Renal pelvis (tissue), 1 donor: ENCODE measurements at regions not wholly inside any gene's neighbourhood (a gene's known extent, or its start where the extent isn't known, plus 50 kb on each side); places are given as distances from the start of the nearest gene placed in this dataset.
A peak's percentile ranks its signal among the peaks of the same experiment; 100 is the strongest.
"Not testable (repeated sequence)": the region's sequence is repeated elsewhere in the genome, so short reads cannot be mapped to it uniquely, and the experiment has no call there.

ENCODE experiments used
- DNase-seq: peaks from one replicate; pipeline ENCODE4 v3.0.0-alpha.2; 2013

DNA sequence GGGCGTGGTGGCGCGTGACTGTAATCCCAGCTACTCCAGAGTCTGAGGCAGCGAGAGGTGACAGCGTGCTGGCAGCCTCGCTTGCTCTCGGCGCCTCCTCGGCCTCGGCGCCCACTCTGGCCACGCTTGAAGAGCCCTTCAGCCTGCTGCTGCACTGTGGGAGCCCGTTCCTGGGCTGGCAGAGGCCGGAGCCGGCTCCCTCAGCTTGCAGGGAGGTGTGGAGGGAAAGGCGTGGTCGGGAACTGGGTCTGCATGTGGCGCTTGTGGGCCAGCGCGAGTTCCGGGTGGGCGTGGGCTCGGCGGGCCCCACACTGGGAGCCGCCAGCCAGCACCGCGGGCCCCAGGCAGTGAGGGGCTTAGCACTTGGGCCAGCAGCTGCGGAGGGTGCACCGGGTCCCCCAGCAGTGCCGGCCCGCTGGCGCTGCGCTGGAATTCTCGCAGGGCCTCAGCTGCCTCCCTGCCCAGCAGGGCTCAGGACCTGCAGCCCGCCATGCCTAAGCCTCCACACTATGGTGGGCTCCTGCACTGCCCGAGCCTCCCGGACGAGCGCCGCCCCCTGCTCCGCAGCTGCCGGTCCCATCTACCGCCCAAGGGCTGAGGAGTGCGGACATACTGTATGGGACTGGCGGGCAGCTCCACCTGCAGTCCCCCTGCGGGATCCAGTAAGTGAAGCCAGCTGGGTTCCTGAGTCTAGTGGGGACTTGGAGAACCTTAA is 1093.3 kb upstream of the CDH8 start:
- no peak for DNase-seq

DNA sequence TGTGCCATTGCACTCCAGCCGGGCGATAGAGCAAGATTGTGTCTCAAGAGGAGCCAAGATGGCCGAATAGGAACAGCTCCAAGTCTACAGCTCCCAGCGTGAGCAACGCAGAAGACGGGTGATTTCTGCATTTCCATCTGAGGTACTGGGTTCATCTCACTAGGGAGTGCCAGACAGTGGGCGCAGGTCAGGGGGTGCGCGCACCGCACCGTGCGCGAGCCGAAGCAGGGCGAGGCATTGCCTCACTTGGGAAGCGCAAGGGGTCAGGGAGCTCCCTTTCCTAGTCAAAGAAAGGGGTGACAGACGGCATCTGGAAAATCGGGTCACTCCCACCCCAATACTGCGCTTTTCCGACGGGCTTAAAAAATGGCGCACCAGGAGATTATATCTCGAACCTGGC is 1083.7 kb upstream of the CDH8 start:
- not testable (repeated sequence) for DNase-seq

DNA sequence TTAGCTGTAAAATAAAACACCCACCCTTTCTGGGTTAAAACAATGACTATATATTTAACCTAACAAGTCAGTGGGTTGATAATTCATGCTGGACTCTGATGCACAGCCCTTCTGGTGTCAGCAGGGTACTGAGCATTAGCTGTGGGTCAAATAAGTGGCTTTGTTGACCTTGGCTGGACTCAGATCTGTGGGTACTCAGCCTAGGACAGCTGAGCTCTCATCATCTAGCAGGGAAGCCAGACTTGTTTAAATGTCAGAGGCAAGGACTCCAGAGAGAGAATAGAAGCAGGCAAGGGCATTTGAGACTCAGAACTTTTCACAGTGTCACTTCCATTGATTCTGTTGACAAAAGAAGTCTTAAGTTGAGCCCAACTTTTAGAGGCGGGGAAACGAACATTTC is 1063.8 kb upstream of the CDH8 start:
- DNase-seq = no peak

DNA sequence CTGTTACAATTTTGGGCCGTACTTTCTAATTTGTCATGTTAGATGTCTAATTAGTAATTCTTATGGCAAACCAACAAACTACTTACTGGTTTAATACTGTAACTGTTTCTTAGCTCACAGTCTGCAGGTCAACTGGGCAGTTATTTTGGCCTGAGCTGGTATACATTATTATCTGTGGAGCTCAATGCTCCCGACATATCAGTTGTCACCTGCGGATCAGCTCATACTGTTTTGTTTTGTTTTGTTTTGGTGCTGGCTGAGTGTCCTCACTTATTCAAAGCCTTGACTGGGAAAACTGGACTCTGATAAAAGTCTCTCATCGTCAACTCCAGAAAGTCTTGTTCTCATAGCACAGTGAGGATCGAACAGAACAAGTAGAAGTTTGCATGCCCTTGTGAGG is 1060.6 kb upstream of the CDH8 start:
- no peak for DNase-seq

DNA sequence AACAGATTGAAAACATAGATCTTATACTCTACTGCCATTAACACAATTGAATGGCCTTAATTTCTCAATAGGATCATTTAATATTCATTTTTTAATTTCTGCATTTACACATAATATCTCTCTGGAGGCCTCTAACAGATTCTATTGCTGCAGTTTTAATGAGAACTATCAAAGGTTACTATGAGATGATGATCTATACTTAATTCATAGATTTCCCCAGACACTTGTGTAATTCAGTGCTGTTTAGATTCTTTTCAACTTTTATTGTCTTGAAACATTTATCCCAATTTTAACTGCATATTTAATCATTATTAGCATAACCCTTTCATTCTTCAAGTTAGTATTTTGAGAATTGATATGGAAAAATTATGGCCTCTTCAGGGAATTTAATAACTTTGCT is 1056.5 kb upstream of the CDH8 start:
- DNase-seq = no peak

DNA sequence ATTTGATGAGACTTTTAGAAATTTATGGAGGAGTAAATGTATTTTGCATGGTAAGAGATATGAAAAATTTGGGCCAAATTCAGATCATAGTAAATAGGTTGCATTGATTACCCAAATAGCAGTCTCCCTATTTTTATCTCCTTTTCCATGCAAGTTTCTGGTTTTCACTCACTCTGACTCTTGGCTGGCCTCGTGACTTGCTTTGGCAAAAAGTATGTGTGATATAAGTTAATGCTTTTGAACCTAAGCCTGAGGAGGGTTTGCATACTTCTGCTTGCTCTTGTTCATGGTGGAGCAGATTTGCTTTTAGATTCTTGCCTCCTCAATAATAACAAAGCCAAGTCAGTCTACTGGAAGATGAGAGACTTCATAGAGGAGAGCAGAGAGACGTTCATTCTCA is 1045.9 kb upstream of the CDH8 start:
- DNase-seq = no peak

DNA sequence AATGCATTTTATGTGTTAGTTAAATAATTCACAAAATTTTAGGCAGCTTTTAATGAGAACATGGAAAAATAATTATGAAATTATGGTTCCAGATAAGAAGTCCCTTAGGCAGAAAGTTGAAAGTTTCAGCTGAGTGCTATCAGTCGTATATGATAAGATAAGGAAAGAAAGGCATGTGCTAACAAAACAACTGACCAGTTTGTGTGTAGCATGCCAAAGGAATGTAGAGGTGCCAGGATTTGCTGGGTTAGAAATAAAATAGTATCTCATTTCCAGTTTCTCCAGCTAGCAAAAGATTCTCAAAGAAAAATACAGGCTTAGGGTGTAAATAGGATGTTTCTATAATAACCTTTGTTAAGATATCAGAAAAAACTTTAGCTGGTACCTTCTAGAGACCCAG is 1044.5 kb upstream of the CDH8 start:
- no peak for DNase-seq

DNA sequence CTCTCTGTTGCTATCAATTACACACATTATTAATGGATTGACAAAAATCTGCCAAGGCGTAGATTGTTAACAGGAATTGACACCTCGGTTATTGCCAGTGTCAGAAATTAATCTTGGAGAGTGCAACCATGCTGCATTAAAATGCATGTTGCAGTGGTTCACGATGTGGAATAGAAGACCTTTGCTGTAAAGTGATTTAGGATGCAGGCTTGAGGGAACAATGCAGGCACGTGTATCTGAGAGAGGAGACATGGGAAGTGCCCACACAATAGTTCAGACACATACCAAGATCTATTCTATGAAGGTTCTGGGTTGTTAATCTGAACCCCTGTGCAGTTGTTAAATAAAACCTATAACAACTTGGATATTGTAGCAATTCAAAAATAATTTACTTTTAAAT is 1032.8 kb upstream of the CDH8 start:
- no peak for DNase-seq

DNA sequence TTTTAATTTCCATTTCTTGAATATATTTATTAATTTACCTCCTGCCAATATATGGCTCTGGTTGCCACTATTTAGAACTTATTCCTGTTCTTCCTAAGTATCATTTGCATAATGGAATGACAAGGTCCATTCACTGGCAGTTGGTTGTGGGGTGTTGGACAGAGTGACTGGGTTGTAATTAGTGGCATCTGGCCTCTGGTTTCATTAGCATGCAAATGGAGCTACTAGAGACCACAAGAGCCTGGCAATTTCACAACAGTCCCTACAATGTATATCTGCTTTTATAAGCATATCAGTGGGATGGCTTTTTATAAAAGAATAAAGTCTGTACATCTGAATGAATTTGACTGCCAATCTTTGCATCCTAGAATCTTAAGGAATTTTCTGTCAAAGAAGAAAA is 1030.9 kb upstream of the CDH8 start:
- no peak for DNase-seq

DNA sequence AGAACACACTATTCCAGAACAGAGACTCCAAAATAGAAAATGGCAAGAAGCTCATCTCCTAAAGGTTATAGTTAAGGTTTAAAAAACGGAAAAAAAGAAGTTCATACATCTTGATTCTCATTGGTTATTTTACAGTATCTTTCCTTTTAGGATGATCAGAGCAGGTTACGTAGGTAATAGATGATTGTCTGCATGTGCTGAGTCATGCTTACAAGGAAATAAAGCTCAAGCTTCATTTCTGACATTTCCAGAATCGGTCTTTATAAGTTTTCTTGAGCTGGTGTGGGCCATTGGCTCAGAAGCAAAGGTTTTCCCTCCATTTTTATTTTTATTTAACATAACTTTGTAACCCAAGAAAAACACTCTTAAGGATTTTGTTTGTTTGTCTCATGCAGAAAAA is 1030.3 kb upstream of the CDH8 start:
- no peak for DNase-seq

DNA sequence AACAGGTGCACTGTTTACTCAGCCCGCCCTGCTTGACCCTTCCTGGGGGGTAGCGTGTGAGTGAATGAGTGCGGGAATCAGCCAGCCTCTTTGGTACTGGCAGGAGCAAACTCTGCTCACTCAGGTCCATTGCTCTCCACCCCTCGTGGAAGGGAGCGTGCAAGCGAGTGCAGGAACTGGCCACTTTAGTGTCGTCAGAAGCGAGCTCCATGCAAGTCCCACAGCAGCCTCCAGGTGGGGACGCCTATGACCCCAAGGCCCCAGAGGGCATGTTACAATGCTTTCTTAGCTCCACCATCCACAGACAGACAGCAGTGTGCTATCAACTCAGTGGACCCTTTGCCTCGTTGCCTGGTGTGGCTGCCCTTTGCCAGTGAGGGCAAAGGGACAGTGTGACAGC is 1025.1 kb upstream of the CDH8 start:
- no peak for DNase-seq

DNA sequence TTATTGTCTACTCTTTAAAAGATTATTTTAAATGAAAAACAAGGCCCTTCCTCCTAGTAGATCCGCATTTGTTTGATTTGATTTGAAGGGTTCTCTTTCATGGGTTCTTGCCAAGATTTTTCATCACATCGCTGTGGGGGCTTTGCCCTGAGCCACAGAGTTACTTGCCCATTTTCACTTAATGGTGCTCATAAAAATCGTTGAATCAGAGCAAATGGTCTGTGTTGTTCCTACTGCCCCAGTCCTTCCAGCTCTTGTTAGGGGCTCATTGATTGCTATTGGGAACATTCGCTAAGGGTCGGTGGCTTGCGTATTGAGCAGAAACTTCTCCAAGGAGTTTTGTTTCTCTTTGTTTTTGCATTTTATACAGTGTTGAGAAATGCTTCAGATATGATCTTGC is 1023.4 kb upstream of the CDH8 start:
- no peak for DNase-seq

DNA sequence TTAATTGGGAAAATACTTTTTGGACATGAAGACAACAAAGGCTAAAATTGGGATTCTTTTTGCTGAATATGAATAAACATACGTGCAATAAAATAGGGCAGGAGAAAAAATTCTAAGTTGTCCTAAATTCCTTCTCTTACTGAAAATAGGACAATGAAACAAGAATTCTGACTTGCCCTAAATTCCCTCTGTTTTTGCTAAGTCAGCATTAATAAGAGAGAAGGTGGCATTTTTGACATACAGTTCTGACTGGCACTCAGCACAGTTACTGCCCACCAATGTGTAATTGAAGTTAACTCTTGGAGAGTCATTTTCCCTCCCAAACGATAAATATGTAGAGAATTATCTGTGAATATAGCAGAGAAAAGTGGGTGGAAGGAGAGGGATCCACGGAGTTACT is 1021.1 kb upstream of the CDH8 start:
- no peak for DNase-seq

DNA sequence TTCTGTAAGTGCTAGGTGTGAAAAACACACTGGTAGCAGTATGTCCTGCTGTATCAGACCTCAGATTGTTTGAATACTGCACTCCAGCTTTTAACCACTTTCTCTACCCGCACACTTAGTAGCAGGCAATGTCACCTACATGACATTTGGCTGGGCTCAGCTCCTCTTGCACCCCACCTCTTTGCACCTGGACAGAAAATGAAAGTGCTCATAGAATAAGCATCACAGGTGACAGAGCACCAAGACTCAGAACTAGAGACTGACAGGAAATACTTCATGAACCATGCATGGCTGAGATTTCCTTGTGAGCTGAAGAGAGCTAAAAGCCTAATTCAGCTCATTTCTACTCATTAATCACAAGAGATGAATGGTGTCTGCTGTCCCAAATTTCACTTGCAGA is 1014.2 kb upstream of the CDH8 start:
- DNase-seq = no peak

DNA sequence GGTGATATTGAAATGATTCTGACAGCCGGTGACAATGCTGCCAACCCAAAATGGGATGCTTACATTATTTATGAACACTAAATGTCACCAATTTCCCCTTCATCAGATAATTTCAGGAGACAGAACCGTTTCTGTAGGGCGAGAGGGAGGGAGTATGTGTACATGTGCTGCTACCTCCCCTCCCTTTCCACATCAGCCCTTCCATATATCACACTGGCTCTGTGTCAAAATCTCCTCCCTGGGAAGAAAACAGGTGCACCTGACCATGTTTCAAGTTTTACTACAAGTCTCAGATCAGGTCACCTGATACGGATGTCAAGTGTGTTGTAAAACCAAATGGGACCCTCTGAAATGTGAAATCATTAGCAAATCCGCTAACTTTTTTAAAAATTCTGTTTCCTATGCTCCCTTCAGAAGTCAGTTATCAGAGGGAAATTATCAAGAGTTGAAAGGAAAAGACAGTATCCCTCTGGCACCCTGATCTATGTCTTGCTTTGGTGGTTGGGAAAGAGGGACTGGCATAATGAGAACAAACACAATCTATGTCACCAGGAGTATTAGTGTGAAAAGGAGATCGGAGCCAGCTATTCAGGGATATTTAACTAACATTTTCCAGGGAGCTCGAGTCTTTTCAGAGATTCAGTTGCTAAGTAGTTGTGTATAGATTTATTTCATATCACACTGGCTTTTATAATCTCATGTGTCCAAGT is 1002.3 kb upstream of the CDH8 start:
- peak; percentile 41 for DNase-seq

DNA sequence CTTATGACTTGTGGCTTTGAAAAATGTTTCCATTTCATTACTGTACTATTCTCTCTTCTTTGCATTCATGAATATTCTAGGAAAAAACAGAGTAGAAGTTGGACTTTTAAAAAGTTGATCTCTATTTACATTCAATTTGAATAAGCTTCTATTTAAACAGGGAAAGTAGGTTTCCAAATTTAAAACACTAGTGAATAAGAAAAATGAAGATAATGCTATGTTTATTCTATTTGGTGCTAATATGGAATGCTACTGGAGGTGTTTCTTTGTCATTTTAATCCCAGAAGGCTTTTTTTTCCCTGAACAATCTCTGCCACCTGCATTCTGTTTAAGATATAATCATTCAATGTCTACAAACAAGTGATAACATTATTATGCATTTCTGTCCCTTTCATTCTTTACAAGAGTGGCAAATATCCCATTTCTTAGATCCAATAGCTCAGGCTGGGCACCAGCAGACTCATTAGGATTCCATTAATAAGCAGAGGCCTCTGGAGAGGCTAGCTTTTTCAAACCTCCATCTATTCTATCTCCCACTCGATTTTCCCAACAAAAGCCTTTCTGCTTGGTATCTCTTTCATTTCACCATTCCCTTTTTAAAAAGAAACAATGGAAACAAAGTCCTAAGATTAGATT is 1001.6 kb upstream of the CDH8 start:
- no peak for DNase-seq

DNA sequence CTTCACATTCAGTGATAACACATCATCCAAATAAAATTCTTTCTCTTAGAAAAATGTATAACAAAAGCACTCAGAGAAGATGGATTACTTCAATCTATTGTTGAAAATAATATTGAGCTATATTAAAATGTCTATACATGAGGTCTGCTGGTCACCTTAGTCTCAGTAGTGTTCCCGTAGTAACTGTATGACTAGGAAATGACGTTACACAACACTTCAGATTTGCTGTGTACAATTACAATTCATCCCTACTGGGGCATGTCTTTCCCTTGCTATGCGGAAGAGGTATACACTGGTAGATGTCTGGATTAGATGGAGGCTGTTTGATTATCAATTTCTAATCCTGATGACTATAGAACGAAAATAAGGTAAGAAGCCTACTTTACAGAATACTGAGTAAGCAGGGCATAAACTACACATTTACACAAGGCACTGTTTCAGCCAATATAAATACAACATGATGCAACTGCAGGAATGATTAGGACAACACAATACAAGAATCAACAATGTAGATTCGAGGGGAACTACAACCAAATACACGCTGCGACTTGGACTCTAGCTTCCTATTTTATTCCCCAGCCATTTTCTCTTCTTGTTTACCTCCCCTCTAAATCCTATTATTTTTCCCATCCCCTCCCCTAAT is 982.5 kb upstream of the CDH8 start:
- DNase-seq = no peak

DNA sequence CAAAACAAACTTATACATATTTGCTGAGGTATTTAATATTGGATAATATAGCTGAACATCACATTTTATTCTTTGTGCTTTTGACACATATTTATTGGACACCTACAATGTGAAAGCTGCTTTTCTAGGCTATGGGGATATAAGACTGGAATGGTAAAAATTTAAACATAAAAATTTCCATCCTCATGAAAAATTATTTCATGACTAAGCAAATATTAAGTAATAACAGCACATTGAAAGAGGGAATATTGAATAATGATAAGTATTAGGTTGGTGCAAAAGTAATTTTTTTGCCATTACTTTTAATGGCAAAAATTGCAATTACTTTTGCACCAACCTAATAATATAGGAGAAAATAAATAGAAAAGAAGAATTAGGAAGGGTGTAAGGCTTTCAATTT is 972.5 kb upstream of the CDH8 start:
- no peak for DNase-seq

DNA sequence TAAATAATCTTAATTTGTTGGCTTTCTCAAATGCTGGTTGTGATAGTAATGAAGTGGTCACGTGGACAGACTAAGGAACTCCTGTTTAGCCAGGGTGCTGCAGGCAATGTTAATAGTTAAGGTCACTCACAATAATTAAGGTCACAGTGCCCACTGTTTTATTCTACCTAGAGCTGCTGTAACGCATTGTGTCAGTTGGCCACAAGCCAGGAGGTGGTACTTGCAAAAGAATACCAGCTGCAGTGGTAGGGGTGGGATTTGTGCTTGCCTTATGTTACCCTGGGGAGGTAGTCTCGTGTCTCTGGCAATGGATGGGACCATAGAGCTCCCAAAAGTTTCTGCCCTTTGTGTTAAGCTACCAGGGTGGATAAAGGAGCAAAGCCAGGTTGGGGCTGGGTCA is 969.1 kb upstream of the CDH8 start:
- no peak for DNase-seq

DNA sequence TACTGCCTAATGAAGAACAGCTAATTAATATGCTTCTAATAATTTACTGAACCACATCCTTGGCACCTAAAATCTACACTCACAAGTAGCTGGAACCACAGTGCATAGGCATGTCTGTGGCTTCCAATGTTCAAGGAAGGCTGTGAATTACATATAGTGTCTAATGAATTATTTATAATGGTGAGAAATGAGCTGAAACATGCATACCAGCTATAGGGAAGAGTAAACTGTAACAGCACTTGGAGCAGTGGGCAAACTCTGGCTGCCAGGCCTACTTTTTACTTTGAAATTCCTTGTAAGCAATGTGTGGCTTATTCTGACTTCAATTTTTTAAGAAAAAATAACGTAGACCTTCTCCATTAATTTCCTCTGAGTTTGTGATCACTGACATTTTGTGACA is 953.2 kb upstream of the CDH8 start:
- no peak for DNase-seq

DNA sequence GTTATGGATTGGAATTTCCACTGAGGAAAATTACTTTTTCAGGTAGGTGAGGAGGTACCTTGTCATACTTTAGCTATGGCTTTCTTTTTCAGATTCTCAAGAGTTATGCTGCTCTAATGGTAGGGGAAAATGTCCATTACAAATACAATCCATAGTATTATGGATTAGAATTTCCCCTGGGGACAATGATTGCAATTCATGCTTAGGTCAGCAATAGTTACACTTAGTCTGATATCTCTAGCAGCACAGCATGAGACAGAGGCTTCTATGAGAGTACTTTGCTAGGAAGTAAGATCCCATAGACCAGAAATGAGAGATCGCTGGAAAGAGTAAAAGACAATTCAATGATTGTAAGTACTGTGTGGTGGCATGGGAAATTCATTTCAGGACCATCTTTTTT is 949.5 kb upstream of the CDH8 start:
- no peak for DNase-seq

DNA sequence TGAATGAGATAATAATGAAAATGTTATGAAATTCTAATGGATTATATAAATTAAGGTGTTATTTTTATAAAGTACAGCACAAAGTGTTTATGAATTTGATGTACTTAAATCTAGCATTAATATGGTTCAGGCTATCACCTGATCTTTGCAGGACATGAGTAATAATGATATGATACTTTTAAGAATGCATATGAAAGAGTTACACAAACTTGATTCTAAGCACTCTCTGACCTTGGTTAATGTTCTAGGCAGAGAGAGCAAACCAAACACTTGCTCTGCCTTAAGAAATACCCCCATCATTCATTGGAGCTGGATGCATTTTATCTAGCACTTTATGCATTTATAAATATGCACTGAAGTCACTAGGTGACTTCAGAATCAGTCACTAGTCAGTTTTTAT is 942.2 kb upstream of the CDH8 start:
- no peak for DNase-seq

DNA sequence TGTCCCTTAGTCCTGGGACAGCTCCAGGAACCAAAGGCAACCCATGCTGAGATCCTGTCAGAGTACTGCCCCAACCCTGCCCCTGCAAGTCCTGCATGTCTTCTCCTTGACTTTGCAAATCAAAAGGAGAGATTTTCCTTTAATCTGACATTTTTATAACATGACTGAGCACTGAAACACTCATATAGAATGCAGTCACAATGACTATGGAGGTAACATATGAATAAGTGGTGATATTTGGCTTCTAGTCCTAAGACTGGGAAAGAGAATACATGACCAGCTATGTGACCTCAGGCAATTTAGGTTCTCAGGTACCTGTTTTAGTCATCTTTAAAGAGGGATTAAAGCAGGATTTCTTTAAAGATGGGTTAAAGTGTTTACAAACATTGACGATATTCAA is 941.6 kb upstream of the CDH8 start:
- no peak for DNase-seq
